Lung (tissue), 11 donors: ENCODE measurements at regions not wholly inside any gene's neighbourhood (a gene's known extent, or its start where the extent isn't known, plus 50 kb on each side); places are given as distances from the start of the nearest gene placed in this dataset.

ENCODE experiments used
- ATAC-seq: fragments of 200-7000 bp; cut with Tn5 transposase; one replicate; pipeline ENCODE4 v1.9.1; 2020; ENCODE audit warnings: moderate number of reproducible peaks; ENCODE audit not compliant: insufficient read depth, low FRiP score
- DNase-seq, 3 donors: peaks; one replicate each; pipeline ENCODE4 v3.0.0-alpha.2; 2013 to 2017
- H3K27ac ChIP-seq, 2 donors: one replicate each; pipeline ENCODE4 v1.5.1; 2013; ENCODE audit warnings: mild to moderate bottlenecking in 2 of 2, moderate library complexity in 2 of 2, control low read depth in 1 of 2, inconsistent platforms in 1 of 2, low read depth in 1 of 2, low read length in 1 of 2
- H3K27me3 ChIP-seq, 3 donors: one replicate each; pipeline ENCODE4 v1.5.1; 2013; ENCODE audit warnings: low read length in 2 of 3; ENCODE audit not compliant: control insufficient read depth in 3 of 3, insufficient read depth in 3 of 3
- H3K36me3 ChIP-seq, 4 donors: one replicate each; pipeline ENCODE4 v1.5.1; 2013; ENCODE audit warnings: low read length in 4 of 4, mild to moderate bottlenecking in 1 of 4, moderate library complexity in 1 of 4; ENCODE audit not compliant: control insufficient read depth in 4 of 4, insufficient read depth in 4 of 4
- H3K4me1 ChIP-seq, 5 donors: one replicate each; pipeline ENCODE4 v1.5.1; 2013; ENCODE audit warnings: low read length in 5 of 5, mild to moderate bottlenecking in 2 of 5, moderate library complexity in 1 of 5; ENCODE audit not compliant: control insufficient read depth in 5 of 5, insufficient read depth in 5 of 5
- H3K4me3 ChIP-seq: one replicate; pipeline ENCODE4 v1.5.1; 2013; ENCODE audit warnings: mild to moderate bottlenecking, control low read depth, moderate library complexity
- H3K9ac ChIP-seq, 2 donors: one replicate each; pipeline ENCODE4 v1.5.1; 2013; ENCODE audit warnings: low read length in 2 of 2, control low read depth in 1 of 2; ENCODE audit not compliant: insufficient read depth in 1 of 2
- H3K9me3 ChIP-seq, 4 donors: one replicate each; pipeline ENCODE4 v1.5.1; 2013; ENCODE audit warnings: low read length in 3 of 4, mild to moderate bottlenecking in 1 of 4, moderate library complexity in 1 of 4; ENCODE audit not compliant: control insufficient read depth in 4 of 4, insufficient read depth in 3 of 4
- WGBS, 2 donors: extraction: QIAGEN DNeasy Blood & Tissue Kit; methylation state at CpG; one replicate each; pipeline ENCODE4 v1.1.7; 2013; 5-methylcytosine and 5-hydroxymethylcytosine counted together
- TF ChIP-seq, protein P1 (sequence below): IDR thresholded peaks from 2 replicates; pipeline ENCODE4 v1.5.1; 2012; ENCODE audit warnings: mild to moderate bottlenecking; ENCODE audit errors: control extremely low read depth, extremely low read depth
- donor health status: control.
- donor health status: control.
- donor health status: Bipolar disorder and iron deficiency.
- donor health status: healthy.
- donor health status: DM: yes; HTN: yes; CAD: no.

DNA sequence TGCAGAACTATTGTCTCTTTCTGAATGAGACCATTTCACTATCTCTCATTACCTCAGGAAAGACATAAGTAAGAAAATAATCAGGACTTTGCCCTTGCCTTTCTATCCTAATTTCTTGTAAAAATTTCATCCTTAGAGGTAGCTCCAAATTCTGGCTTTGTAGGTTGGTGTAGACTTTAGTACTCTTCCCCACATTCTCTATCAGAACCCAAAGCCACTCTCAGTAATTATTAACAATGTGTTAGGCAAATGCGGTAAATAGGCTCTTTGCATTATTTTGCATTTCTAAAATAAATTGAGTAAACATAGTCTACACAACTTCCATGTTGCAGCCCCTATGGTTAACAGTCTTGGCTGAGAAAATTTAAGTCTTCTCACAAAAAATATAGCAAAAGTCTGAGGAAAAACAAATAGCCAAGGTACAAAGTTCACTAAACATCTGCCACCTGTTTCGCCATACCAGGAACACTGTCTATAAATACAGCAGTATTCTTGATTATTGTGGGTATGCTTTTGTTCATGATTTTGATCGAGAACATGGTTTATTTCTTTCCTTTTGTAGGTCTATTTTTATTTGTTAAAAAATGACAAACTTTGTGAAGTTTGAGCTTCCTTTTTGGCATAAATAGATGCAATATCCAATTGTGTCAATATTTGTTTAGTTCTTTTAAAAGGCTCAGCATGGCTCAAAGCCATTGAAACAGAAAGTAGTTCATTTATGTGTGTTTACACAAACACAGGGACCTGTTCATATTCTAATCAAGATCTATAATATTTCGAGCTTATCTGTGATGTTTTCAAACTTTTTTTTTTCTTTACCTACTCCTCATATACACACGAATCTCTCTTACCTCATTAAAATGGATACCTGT lies 1061.5 kb downstream of the CNTNAP5 start:
- no peak for ATAC-seq
- H3K27ac ChIP-seq, result no peak overlapping the region
- H3K4me3 ChIP-seq, result no peak overlapping the region
- TF ChIP-seq, protein P1, sequence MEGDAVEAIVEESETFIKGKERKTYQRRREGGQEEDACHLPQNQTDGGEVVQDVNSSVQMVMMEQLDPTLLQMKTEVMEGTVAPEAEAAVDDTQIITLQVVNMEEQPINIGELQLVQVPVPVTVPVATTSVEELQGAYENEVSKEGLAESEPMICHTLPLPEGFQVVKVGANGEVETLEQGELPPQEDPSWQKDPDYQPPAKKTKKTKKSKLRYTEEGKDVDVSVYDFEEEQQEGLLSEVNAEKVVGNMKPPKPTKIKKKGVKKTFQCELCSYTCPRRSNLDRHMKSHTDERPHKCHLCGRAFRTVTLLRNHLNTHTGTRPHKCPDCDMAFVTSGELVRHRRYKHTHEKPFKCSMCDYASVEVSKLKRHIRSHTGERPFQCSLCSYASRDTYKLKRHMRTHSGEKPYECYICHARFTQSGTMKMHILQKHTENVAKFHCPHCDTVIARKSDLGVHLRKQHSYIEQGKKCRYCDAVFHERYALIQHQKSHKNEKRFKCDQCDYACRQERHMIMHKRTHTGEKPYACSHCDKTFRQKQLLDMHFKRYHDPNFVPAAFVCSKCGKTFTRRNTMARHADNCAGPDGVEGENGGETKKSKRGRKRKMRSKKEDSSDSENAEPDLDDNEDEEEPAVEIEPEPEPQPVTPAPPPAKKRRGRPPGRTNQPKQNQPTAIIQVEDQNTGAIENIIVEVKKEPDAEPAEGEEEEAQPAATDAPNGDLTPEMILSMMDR, result no peak
- no peak for DNase-seq
- H3K27me3 ChIP-seq, result no peaks in the 10 kb centered on the region
- no peaks in the 10 kb centered on the region for H3K36me3 ChIP-seq
- H3K9me3 ChIP-seq, result peaks cover 0 to 4% (median under 1%) of the 10 kb centered on the region in 4 donors
- H3K4me1 ChIP-seq, result no peaks in the 10 kb centered on the region
- no peak overlapping the region for H3K9ac ChIP-seq
- 64 to 72% methylated on average over 5 of the region's 5 CpGs for WGBS, 2 donors

DNA sequence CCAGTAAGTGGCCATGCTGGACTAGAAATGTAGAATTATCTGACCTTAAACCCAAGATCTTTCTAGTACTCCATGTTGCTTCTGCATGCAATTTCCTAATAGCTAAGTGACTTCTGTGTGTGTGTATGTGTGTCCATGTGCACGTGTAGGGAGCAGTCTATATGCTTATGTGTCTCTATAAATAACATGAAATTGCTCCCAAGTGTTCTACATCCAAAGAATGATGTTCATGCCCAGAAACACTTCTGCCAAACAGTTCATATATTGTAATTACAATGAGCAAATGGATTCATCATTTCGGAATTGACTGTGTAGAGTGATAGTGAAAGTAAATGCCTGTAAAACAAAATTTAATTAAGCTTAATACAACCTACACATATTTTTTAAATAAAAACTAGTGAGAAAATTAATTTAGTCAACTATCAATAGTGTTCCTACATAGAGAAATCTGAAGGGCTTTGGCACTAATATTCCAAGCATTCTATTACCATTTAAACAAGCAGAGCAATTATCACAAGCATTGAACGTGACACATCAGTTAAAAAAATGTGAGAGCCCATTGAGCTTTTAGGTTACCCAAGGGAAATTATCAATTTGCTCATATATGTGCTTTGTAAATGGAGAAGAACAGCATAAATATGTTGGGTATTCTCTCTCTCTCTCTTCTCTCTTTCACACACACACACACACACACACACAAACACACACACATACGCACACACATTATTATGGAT lies 1067.4 kb downstream of the CNTNAP5 start:
- TF ChIP-seq, protein P1, result no peak
- ATAC-seq, result no peak
- no peaks in the 10 kb centered on the region for H3K4me1 ChIP-seq
- H3K4me3 ChIP-seq, result no peak overlapping the region
- H3K27me3 ChIP-seq, result no peaks in the 10 kb centered on the region
- no peak overlapping the region for H3K9ac ChIP-seq
- no peak for DNase-seq
- no peaks in the 10 kb centered on the region for H3K36me3 ChIP-seq
- no peak overlapping the region for H3K27ac ChIP-seq
- no peaks in the 10 kb centered on the region for H3K9me3 ChIP-seq
- 78 to 84% methylated on average over 4 of the region's 4 CpGs for WGBS, 2 donors

DNA sequence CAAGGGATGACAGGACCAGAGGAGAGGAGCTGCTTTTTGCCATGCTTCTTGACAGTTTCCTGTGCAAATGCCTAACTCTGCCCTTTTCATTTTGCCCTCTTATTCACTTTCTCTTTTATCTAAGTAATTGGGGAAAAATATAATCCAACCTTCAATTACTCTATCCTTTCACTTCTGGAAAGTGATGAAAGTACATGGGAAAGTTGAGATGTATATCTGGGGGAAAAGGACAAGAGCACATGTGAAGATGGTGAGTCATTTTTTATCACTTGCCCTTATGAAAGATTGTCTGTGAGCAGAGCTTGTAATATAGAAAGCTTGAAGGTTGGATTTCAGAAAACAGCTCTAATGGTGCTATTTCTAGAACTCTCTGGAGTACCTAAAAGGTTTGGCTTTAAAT lies 1070.7 kb downstream of the CNTNAP5 start:
- no peak overlapping the region for H3K4me3 ChIP-seq
- no peak overlapping the region for H3K9ac ChIP-seq
- H3K27ac ChIP-seq, result no peak overlapping the region
- DNase-seq (no peak), ATAC-seq (no peak)
- H3K27me3 ChIP-seq, result no peaks in the 10 kb centered on the region
- H3K9me3 ChIP-seq, result no peaks in the 10 kb centered on the region
- H3K4me1 ChIP-seq, result no peaks in the 10 kb centered on the region
- H3K36me3 ChIP-seq, result no peaks in the 10 kb centered on the region
- TF ChIP-seq, protein P1, result no peak
